ENCODE measurements at regions not wholly inside any gene's neighbourhood (a gene's known extent, or its start where the extent isn't known, plus 50 kb on each side); places are given as distances from the start of the nearest gene placed in this dataset.

- DNase-seq, result no peak
- no peaks in the 10 kb centered on the region for H3K36me3 Mint-ChIP-seq (ENCODE audit: insufficient read depth, unreplicated experiment)
- H3K4me1 Mint-ChIP-seq (ENCODE audit: low read depth, unreplicated experiment), result no peaks in the 10 kb centered on the region
- BruUV-seq (replicated peaks), result no TSS peak
- intact Hi-C loops (cut with micrococcal nuclease; ENCODE audit: unreplicated experiment), result no loop called here
- CTCF ChIA-PET, result no interaction called here
- no peak for TF ChIP-seq CTCF (IDR thresholded peaks at IDR 0.05; ENCODE audit: unreplicated experiment)
- peaks cover 10% of the 10 kb centered on the region for H3K27me3 Mint-ChIP-seq (ENCODE audit: unreplicated experiment)
- no peak overlapping the region for H3K4me3 Mint-ChIP-seq (ENCODE audit: low read depth, unreplicated experiment)
- H3K9me3 Mint-ChIP-seq (ENCODE audit: low read depth, unreplicated experiment), result peaks cover 5% of the 10 kb centered on the region
- H3K27ac Mint-ChIP-seq (ENCODE audit: unreplicated experiment), result no peak overlapping the region
Measured at GRCh38 chr2:58926112-58926511, 685.0 kb upstream of the FANCL start.

DNA sequence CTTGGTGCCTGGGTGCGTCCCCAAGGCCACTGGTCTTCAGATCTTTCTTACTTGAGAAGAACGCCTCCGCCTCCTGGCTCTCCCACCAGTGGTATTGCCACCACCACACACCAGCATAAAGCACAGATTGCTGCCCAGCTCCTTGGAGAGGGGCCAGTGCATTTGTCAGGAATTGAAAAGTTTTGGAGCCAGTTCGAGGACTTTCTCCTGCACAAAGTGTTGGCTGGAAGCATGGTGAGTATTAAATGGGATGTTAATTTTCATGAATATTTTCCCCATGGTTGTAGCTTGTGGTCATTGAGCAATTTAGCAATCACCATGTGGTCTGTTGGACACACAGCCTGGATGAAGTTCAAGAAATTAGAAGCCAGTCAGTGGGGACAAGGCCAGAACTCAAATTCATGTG lies 684.6 kb upstream of the FANCL start:
- no peak for TF ChIP-seq CTCF (IDR thresholded peaks at IDR 0.05; ENCODE audit: unreplicated experiment)
- Mint-ChIP-seq H3K27me3 (ENCODE audit: unreplicated experiment) (peaks cover 10% of the 10 kb centered on the region), H3K4me3 (ENCODE audit: low read depth, unreplicated experiment) (no peak overlapping the region), H3K9me3 (ENCODE audit: low read depth, unreplicated experiment) (peaks cover 5% of the 10 kb centered on the region), H3K4me1 (ENCODE audit: low read depth, unreplicated experiment) (no peaks in the 10 kb centered on the region), H3K27ac (ENCODE audit: unreplicated experiment) (no peak overlapping the region), H3K36me3 (ENCODE audit: insufficient read depth, unreplicated experiment) (no peaks in the 10 kb centered on the region)
- BruUV-seq (replicated peaks), result no TSS peak
- no peak for DNase-seq
- CTCF ChIA-PET, result no interaction called here
- intact Hi-C loops (cut with micrococcal nuclease; ENCODE audit: unreplicated experiment), result no loop called here

DNA sequence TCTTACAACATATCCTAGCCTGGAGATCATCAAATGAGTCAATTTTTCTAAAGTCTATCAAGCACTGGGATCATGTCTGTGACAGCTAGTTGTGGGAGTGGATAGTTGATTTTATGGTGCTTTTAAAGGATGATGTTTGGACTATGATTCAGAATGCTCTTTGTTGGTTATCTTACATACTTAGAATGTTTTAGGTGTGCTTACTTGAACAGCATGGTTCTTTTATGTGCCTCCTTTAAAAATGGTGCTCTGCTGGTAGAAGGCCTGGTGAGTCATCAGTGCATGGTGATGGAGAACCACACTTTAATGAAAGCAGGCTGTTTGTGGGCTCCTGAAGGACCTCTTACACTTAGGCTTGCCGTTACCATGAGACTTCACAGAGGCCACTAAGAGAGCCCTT lies 682.7 kb upstream of the FANCL start:
- Mint-ChIP-seq H3K9me3 (ENCODE audit: low read depth, unreplicated experiment) (peaks cover 5% of the 10 kb centered on the region), H3K4me1 (ENCODE audit: low read depth, unreplicated experiment) (no peaks in the 10 kb centered on the region), H3K36me3 (ENCODE audit: insufficient read depth, unreplicated experiment) (no peaks in the 10 kb centered on the region), H3K4me3 (ENCODE audit: low read depth, unreplicated experiment) (no peak overlapping the region), H3K27ac (ENCODE audit: unreplicated experiment) (no peak overlapping the region), H3K27me3 (ENCODE audit: unreplicated experiment) (peaks cover 10% of the 10 kb centered on the region)
- TF ChIP-seq CTCF (IDR thresholded peaks at IDR 0.05; ENCODE audit: unreplicated experiment), result no peak
- intact Hi-C loops (cut with micrococcal nuclease; ENCODE audit: unreplicated experiment), result no loop called here
- no peak for DNase-seq
- BruUV-seq (replicated peaks), result no TSS peak
- CTCF ChIA-PET, result no interaction called here

GRCh38 chr2:58922245-58922644 lies 681.1 kb upstream of the FANCL start:
- intact Hi-C loops (cut with micrococcal nuclease; ENCODE audit: unreplicated experiment), result no loop called here
- Mint-ChIP-seq H3K4me3 (ENCODE audit: low read depth, unreplicated experiment) (no peak overlapping the region), H3K27ac (ENCODE audit: unreplicated experiment) (no peak overlapping the region), H3K27me3 (ENCODE audit: unreplicated experiment) (peaks cover 10% of the 10 kb centered on the region), H3K4me1 (ENCODE audit: low read depth, unreplicated experiment) (no peaks in the 10 kb centered on the region), H3K9me3 (ENCODE audit: low read depth, unreplicated experiment) (peaks cover 5% of the 10 kb centered on the region), H3K36me3 (ENCODE audit: insufficient read depth, unreplicated experiment) (no peaks in the 10 kb centered on the region)
- no peak for DNase-seq
- no peak for TF ChIP-seq CTCF (IDR thresholded peaks at IDR 0.05; ENCODE audit: unreplicated experiment)
- BruUV-seq (replicated peaks), result no TSS peak
- CTCF ChIA-PET, result no interaction called here

GRCh38 chr2:58921676-58922075 lies 680.6 kb upstream of the FANCL start:
- intact Hi-C loops (cut with micrococcal nuclease; ENCODE audit: unreplicated experiment), result no loop called here
- Mint-ChIP-seq H3K27ac (ENCODE audit: unreplicated experiment) (no peak overlapping the region), H3K36me3 (ENCODE audit: insufficient read depth, unreplicated experiment) (no peaks in the 10 kb centered on the region), H3K9me3 (ENCODE audit: low read depth, unreplicated experiment) (peaks cover 5% of the 10 kb centered on the region), H3K4me1 (ENCODE audit: low read depth, unreplicated experiment) (no peaks in the 10 kb centered on the region), H3K27me3 (ENCODE audit: unreplicated experiment) (peaks cover 10% of the 10 kb centered on the region), H3K4me3 (ENCODE audit: low read depth, unreplicated experiment) (no peak overlapping the region)
- no TSS peak for BruUV-seq (replicated peaks)
- no peak for DNase-seq
- CTCF ChIA-PET, result no interaction called here
- TF ChIP-seq CTCF (IDR thresholded peaks at IDR 0.05; ENCODE audit: unreplicated experiment), result no peak

All from Calu3 (cell line).